H1 (cell line): ENCODE measurements at regions not wholly inside any gene's neighbourhood (a gene's known extent, or its start where the extent isn't known, plus 50 kb on each side); places are given as distances from the start of the nearest gene placed in this dataset.

Source experiments
- CTCF ChIA-PET: fragments of 300-600 bp; sonication (Branson Sonifier 250); formaldehyde crosslinking; loops from one replicate; lab custom pipeline; 2021; ENCODE audit not compliant: partially characterized antibody; lab: Charles Lee
- POLR2A ChIA-PET: fragments of 300-600 bp; sonication (Branson Sonifier 250); formaldehyde crosslinking; loops from one replicate; lab custom pipeline; 2021; ENCODE audit warnings: inconsistent platforms; ENCODE audit not compliant: partially characterized antibody; lab: Charles Lee
- DNase-seq, 2 experiments: peaks; one replicate each; pipeline versions ENCODE4 v3.0.0 to v3.0.0-alpha.2; 2010 to 2022; ENCODE audit warnings: low spot score in 2 of 2, low read depth in 1 of 2, mixed read lengths in 1 of 2
- FAIRE-seq: peaks from 2 replicates; lab custom pipeline; 2011; peaks lifted over from hg19 to GRCh38; lab: Jason Lieb, UNC
- H2AFZ ChIP-seq: 2 replicates; pipeline ENCODE4 v1.8.1; 2012; ENCODE audit warnings: low read length, inconsistent platforms
- H2AK5ac ChIP-seq: 2 replicates; pipeline ENCODE4 v1.6.1; 2013; ENCODE audit warnings: low read depth, low read length
- H2BK120ac ChIP-seq: replicated peaks from 2 replicates; pipeline ENCODE3; 2013; ENCODE audit warnings: low read depth, low read length, inconsistent platforms
- H2BK12ac ChIP-seq: 2 replicates; pipeline ENCODE4 v1.6.1; 2013; ENCODE audit warnings: low read depth, low read length
- H2BK15ac ChIP-seq: 2 replicates; pipeline ENCODE4 v1.6.1; 2013; ENCODE audit warnings: low read length
- H2BK20ac ChIP-seq: 2 replicates; pipeline ENCODE4 v1.6.1; 2013; ENCODE audit warnings: low read length
- H2BK5ac ChIP-seq: 2 replicates; pipeline ENCODE4 v1.6.1; 2013; ENCODE audit warnings: low read depth, low read length
- H3K14ac ChIP-seq: 2 replicates; pipeline ENCODE4 v1.6.1; 2013; ENCODE audit warnings: inconsistent platforms; ENCODE audit not compliant: insufficient read length
- H3K18ac ChIP-seq: 2 replicates; pipeline ENCODE4 v1.6.1; 2013; ENCODE audit warnings: low read length; ENCODE audit errors: extremely low read depth
- H3K23ac ChIP-seq: 2 replicates; pipeline ENCODE4 v1.6.1; 2013; ENCODE audit warnings: inconsistent platforms; ENCODE audit not compliant: insufficient read length
- H3K23me2 ChIP-seq: 2 replicates; pipeline ENCODE4 v1.6.1; 2013; ENCODE audit warnings: low read depth, low read length
- H3K27ac ChIP-seq: 2 replicates; pipeline ENCODE4 v1.6.1; 2011; ENCODE audit warnings: low read depth, low read length, inconsistent platforms
- H3K27me3 ChIP-seq, 4 experiments: replicated peaks in 1 of 4; 1 replicate in 1 of 4; 2 replicates in 3 of 4; pipeline versions ENCODE4 v1.6.1 to v1.8.1; 2011 to 2013; ENCODE audit warnings: low read length in 3 of 4, mild to moderate bottlenecking in 3 of 4, inconsistent platforms in 2 of 4, mixed read lengths in 2 of 4, moderate library complexity in 1 of 4; ENCODE audit not compliant: control insufficient read depth in 3 of 4, insufficient read depth in 3 of 4; ENCODE audit errors: extremely low read depth in 1 of 4
- H3K36me3 ChIP-seq, 4 experiments: 2 replicates each; pipeline versions ENCODE4 v1.6.1 to v1.8.1; 2011 to 2013; ENCODE audit warnings: mild to moderate bottlenecking in 4 of 4, low read length in 3 of 4, moderate library complexity in 2 of 4, control low read depth in 1 of 4, inconsistent platforms in 1 of 4; ENCODE audit not compliant: insufficient read depth in 4 of 4, control insufficient read depth in 2 of 4
- H3K4ac ChIP-seq: replicated peaks from 2 replicates; pipeline ENCODE3; 2013; ENCODE audit warnings: low read length, low read depth, mixed read lengths, inconsistent platforms; ENCODE audit not compliant: insufficient read length
- H3K4me1 ChIP-seq, 4 experiments: replicated peaks in 1 of 4; 1 replicate in 1 of 4; 2 replicates in 3 of 4; pipeline versions ENCODE4 v1.6.1 to v1.8.1; 2011 to 2013; ENCODE audit warnings: low read length in 3 of 4, inconsistent platforms in 2 of 4, mixed read lengths in 1 of 4; ENCODE audit not compliant: insufficient read depth in 4 of 4, control insufficient read depth in 3 of 4
- H3K4me2 ChIP-seq, 2 experiments: 2 replicates each; pipeline versions ENCODE4 v1.6.1 to v1.8.1; 2011 to 2013; ENCODE audit warnings: low read depth in 2 of 2, low read length in 2 of 2, control low read depth in 1 of 2, inconsistent platforms in 1 of 2, mild to moderate bottlenecking in 1 of 2; ENCODE audit not compliant: insufficient read depth in 1 of 2
- H3K4me3 ChIP-seq, 4 experiments: fragments of 200-600, 300-600 bp in 1 of 4; sonication (generic), shearing (Covaris generic), sonication (Bioruptor Twin) in 1 of 4; 2 replicates each; pipeline versions ENCODE4 v1.5.1 to v1.8.1; 2011 to 2016; ENCODE audit warnings: low read length in 4 of 4, low read depth in 3 of 4, control low read depth in 2 of 4, inconsistent platforms in 2 of 4, mild to moderate bottlenecking in 2 of 4, mixed read lengths in 1 of 4, moderate library complexity in 1 of 4; ENCODE audit not compliant: insufficient read depth in 2 of 4; ENCODE audit errors: extremely low read depth in 1 of 4
- H3K56ac ChIP-seq: replicated peaks from 2 replicates; pipeline ENCODE3; 2013; ENCODE audit warnings: low read depth, mild to moderate bottlenecking, mixed read lengths, low read length, inconsistent platforms; ENCODE audit not compliant: insufficient read length
- H3K79me1 ChIP-seq: 2 replicates; pipeline ENCODE4 v1.6.1; 2013; ENCODE audit warnings: low read depth, low read length, control low read depth
- H3K79me2 ChIP-seq, 2 experiments: 2 replicates each; pipeline versions ENCODE4 v1.6.1 to v1.8.1; 2012 to 2013; ENCODE audit warnings: low read length in 2 of 2, mild to moderate bottlenecking in 2 of 2, inconsistent platforms in 1 of 2; ENCODE audit not compliant: insufficient read depth in 2 of 2, control insufficient read depth in 1 of 2
- H3K9ac ChIP-seq, 4 experiments: replicated peaks in 1 of 4; 1 replicate in 1 of 4; 2 replicates in 3 of 4; pipeline versions ENCODE4 v1.6.1 to v1.8.1; 2011 to 2013; ENCODE audit warnings: low read depth in 3 of 4, low read length in 3 of 4, control low read depth in 2 of 4, mild to moderate bottlenecking in 2 of 4, moderate library complexity in 2 of 4, inconsistent platforms in 1 of 4; ENCODE audit errors: extremely low read depth in 1 of 4
- H3K9me3 ChIP-seq, 2 experiments: 2 replicates each; pipeline versions ENCODE4 v1.6.1 to v1.8.1; 2012 to 2013; ENCODE audit warnings: mild to moderate bottlenecking in 2 of 2, moderate library complexity in 2 of 2, control low read depth in 1 of 2, inconsistent platforms in 1 of 2, low read depth in 1 of 2, low read length in 1 of 2, mixed read lengths in 1 of 2; ENCODE audit not compliant: insufficient read depth in 2 of 2
- H4K20me1 ChIP-seq, 2 experiments: replicated peaks in 1 of 2; 2 replicates each; pipeline versions ENCODE3 to v1.8.1; 2011 to 2013; ENCODE audit warnings: inconsistent platforms in 2 of 2, low read length in 2 of 2, mild to moderate bottlenecking in 1 of 2; ENCODE audit not compliant: insufficient read depth in 2 of 2, control insufficient read depth in 1 of 2
- H4K5ac ChIP-seq: 2 replicates; pipeline ENCODE4 v1.6.1; 2013; ENCODE audit warnings: low read length, low read depth, mixed read lengths, inconsistent platforms; ENCODE audit not compliant: insufficient read length
- H4K8ac ChIP-seq: 2 replicates; pipeline ENCODE4 v1.8.0; 2013; ENCODE audit warnings: mild to moderate bottlenecking, moderate library complexity, low read length, inconsistent platforms; ENCODE audit not compliant: insufficient read depth; ENCODE audit errors: extremely low read depth
- H4K91ac ChIP-seq: replicated peaks from 2 replicates; pipeline ENCODE3; 2013; ENCODE audit warnings: low read length, mixed read lengths, inconsistent platforms; ENCODE audit not compliant: insufficient read length
- BRCA1 ChIP-seq: IDR thresholded peaks from 2 replicates; pipeline ENCODE4 v1.6.1; 2012; ENCODE audit warnings: low read depth, low read length, improper control_type of control experiment
- CHD2 ChIP-seq: IDR thresholded peaks from 2 replicates; pipeline ENCODE4 v1.6.1; 2012; ENCODE audit warnings: low read length, improper control_type of control experiment
- JUN ChIP-seq: IDR thresholded peaks from 2 replicates; pipeline ENCODE4 v1.6.1; 2011; ENCODE audit warnings: low read depth, mild to moderate bottlenecking, improper control_type of control experiment, low read length
- JUND ChIP-seq: IDR thresholded peaks from 2 replicates; pipeline ENCODE4 v1.6.1; 2011; ENCODE audit warnings: mild to moderate bottlenecking, improper control_type of control experiment, low read length
- NANOG ChIP-seq: IDR thresholded peaks from 2 replicates; pipeline ENCODE4 v1.6.1; 2011; ENCODE audit warnings: low read length, low read depth, mild to moderate bottlenecking, inconsistent platforms; ENCODE audit not compliant: insufficient read depth, poor library complexity, severe bottlenecking
- PHF8 ChIP-seq: fragments of 200-600 bp; sonication (generic); conservative IDR thresholded peaks from 2 replicates; pipeline ENCODE4 v1.7.1; 2012; ENCODE audit warnings: low read depth, mild to moderate bottlenecking, inconsistent platforms, low read length, moderate library complexity
- POU5F1 ChIP-seq: IDR thresholded peaks from 2 replicates; pipeline ENCODE4 v1.6.1; 2011; ENCODE audit warnings: low read depth, mild to moderate bottlenecking, low read length, moderate library complexity
- TBP ChIP-seq: IDR thresholded peaks from 2 replicates; pipeline ENCODE4 v1.6.1; 2011; ENCODE audit warnings: low read depth, low read length, improper control_type of control experiment
- TCF12 ChIP-seq: IDR thresholded peaks from 2 replicates; pipeline ENCODE4 v1.6.1; 2011; ENCODE audit warnings: low read depth, mild to moderate bottlenecking, low read length
- TEAD4 ChIP-seq: IDR thresholded peaks from 2 replicates; pipeline ENCODE4 v1.6.1; 2012; ENCODE audit warnings: low read depth, low read length, inconsistent platforms, mixed read lengths
- YY1 ChIP-seq: IDR thresholded peaks from 2 replicates; pipeline ENCODE4 v1.6.1; 2011; ENCODE audit warnings: low read depth, mild to moderate bottlenecking, low read length
- WGBS, 2 experiments: shearing (Covaris generic) in 1 of 2; methylation state at CpG; one replicate each; pipeline versions ENCODE4 v1.1.6 to v1.1.7; 2013 to 2015; ENCODE audit warnings: low lambda C conversion rate in 2 of 2, mixed read lengths in 2 of 2, inconsistent platforms in 1 of 2, low coverage in 1 of 2, missing lambda C conversion rate in 1 of 2; ENCODE audit not compliant: insufficient replicate concordance in 2 of 2, insufficient coverage in 1 of 2, insufficient read length in 1 of 2; ENCODE audit errors: extremely low coverage in 1 of 2, missing lambda C conversion rate in 1 of 2; 5-methylcytosine and 5-hydroxymethylcytosine counted together
- TF ChIP-seq, protein P1 (sequence below): IDR thresholded peaks from 2 replicates; pipeline ENCODE4 v1.6.1; 2011; ENCODE audit warnings: low read length, improper control_type of control experiment
- TF ChIP-seq, protein P2 (sequence below): IDR thresholded peaks from 2 replicates; pipeline ENCODE4 v1.6.1; 2012; ENCODE audit warnings: low read length, inconsistent platforms

- FAIRE-seq = peak; percentile 88
- no peak overlapping the region for H3K4me2 ChIP-seq
- no peaks in the 10 kb centered on the region for H3K79me1 ChIP-seq
- H4K8ac ChIP-seq = no peak overlapping the region
- H3K9me3 ChIP-seq = no peaks in the 10 kb centered on the region
- H3K23ac ChIP-seq = no peak overlapping the region
- no peak overlapping the region for H3K56ac ChIP-seq
- H2BK120ac ChIP-seq = no peak overlapping the region
- H3K4ac ChIP-seq = no peak overlapping the region
- no peak overlapping the region for H3K9ac ChIP-seq
- no peak overlapping the region for H4K5ac ChIP-seq
- no peaks in the 10 kb centered on the region for H4K20me1 ChIP-seq
- H2BK15ac ChIP-seq = no peak overlapping the region
- H3K4me1 ChIP-seq = peaks cover 2 to 8% (median 2%) of the 10 kb centered on the region in 4 experiments; a peak in 5 of 7 replicates
- no peak overlapping the region for H2AK5ac ChIP-seq
- WGBS, 2 experiments = 24% methylated on average over 5 of the region's 5 CpGs; no CpG with 5 or more reads in 1 of the 2 experiments
- H3K4me3 ChIP-seq = no peak overlapping the region
- H3K18ac ChIP-seq = no peak overlapping the region
- no peaks in the 10 kb centered on the region for H3K36me3 ChIP-seq
- DNase-seq = no peak
- no peaks in the 10 kb centered on the region for H3K79me2 ChIP-seq
- H3K27me3 ChIP-seq = no peaks in the 10 kb centered on the region
- H2BK12ac ChIP-seq = no peak overlapping the region
- H3K14ac ChIP-seq = no peak overlapping the region
- ChIA-PET POLR2A (no interaction called here), CTCF (no interaction called here)
- H3K23me2 ChIP-seq = no peaks in the 10 kb centered on the region
- H3K27ac ChIP-seq = no peak overlapping the region
- H2BK20ac ChIP-seq = no peak overlapping the region
- H2BK5ac ChIP-seq = no peak overlapping the region
- H4K91ac ChIP-seq = no peak overlapping the region
- H2AFZ ChIP-seq = no peak overlapping the region
- TF ChIP-seq POU5F1 (no peak), PHF8 (no peak), NANOG (peak; percentile 51), JUN (peak; percentile 89), TBP (no peak), JUND (peak; percentile 96), YY1 (no peak), TCF12 (no peak), CHD2 (no peak), TEAD4 (peak; percentile 69), BRCA1 (no peak)
- TF ChIP-seq, protein P1, sequence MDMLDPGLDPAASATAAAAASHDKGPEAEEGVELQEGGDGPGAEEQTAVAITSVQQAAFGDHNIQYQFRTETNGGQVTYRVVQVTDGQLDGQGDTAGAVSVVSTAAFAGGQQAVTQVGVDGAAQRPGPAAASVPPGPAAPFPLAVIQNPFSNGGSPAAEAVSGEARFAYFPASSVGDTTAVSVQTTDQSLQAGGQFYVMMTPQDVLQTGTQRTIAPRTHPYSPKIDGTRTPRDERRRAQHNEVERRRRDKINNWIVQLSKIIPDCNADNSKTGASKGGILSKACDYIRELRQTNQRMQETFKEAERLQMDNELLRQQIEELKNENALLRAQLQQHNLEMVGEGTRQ = no peak
- TF ChIP-seq, protein P2, sequence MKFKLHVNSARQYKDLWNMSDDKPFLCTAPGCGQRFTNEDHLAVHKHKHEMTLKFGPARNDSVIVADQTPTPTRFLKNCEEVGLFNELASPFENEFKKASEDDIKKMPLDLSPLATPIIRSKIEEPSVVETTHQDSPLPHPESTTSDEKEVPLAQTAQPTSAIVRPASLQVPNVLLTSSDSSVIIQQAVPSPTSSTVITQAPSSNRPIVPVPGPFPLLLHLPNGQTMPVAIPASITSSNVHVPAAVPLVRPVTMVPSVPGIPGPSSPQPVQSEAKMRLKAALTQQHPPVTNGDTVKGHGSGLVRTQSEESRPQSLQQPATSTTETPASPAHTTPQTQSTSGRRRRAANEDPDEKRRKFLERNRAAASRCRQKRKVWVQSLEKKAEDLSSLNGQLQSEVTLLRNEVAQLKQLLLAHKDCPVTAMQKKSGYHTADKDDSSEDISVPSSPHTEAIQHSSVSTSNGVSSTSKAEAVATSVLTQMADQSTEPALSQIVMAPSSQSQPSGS = peak; percentile 37; the same call in 1 of the 2 replicates
These were observed 283.4 kb upstream of the GRAMD2B start for GRCh38 chr5:126139773-126140172.
